ENCODE measurements at regions not wholly inside any gene's neighbourhood (a gene's known extent, or its start where the extent isn't known, plus 50 kb on each side); places are given as distances from the start of the nearest gene placed in this dataset.
A peak's percentile ranks its signal among the peaks of the same experiment; 100 is the strongest.
"Not testable (repeated sequence)": the region's sequence is repeated elsewhere in the genome, so short reads cannot be mapped to it uniquely, and the experiment has no call there.

DNA sequence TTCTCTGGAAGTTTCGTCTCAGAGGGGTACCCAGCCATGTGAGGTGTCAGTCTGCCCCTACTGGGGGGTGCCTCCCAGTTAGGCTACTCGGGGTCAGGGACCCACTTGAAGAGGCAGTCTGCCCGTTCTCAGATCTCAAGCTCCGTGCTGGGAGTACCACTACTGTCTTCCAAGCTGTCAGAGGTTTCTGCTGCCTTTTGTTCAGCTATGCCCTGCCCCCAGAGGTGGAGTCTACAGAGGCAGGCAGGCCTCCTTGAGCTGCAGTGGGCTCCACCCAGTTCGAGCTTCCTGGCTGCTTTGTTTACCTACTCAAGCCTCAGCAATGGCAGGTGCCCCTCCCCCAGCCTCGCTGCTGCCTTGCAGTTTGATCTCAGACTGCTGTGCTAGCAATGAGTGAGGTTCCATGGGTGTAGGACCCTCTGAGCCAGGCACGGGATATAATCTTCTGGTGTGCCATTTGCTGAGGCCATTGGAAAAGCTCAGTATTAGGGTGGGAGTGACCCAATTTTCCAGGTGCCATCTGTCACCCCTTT, 71.0 kb upstream of the SH3GLB1 start:
- DNase-seq = not testable (repeated sequence)

DNA sequence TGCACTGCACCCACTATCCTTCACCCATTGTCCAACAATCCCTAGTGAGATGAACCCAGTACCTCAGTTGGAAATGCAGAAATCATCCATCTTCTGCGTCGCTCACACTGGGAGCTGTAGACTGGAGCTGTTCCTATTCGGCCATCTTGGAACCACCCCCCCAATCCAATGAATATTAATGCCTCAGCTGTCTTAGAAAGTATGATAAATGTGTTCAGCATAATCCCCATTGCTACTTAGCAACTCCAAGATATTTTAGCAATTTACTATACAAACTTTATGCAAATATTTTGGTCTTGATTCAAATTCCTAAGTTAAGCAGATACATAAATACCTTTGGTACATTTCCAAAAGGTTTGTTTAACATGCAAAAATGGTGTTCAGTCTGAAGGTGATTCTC, 70.5 kb upstream of the SH3GLB1 start:
- DNase-seq = no peak

DNA sequence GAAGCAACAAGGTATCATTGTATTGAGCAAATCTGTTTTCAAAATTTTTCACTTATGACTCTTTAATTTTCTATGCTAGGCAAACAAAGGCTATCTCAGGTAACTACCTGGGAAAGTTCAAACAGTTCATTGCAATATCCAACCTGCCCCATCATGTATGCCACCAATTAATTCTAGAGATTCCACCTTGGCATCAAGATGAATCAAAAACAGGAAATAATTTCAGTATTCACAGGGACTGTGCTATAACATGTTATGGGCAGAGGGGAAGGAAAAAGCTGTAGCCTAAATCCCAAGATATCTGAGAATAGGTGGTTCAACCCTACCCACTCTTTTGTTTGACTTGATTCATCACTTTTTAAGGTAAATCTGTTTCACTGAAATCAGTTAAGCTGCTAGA, 67.5 kb upstream of the SH3GLB1 start:
- no peak for DNase-seq

DNA sequence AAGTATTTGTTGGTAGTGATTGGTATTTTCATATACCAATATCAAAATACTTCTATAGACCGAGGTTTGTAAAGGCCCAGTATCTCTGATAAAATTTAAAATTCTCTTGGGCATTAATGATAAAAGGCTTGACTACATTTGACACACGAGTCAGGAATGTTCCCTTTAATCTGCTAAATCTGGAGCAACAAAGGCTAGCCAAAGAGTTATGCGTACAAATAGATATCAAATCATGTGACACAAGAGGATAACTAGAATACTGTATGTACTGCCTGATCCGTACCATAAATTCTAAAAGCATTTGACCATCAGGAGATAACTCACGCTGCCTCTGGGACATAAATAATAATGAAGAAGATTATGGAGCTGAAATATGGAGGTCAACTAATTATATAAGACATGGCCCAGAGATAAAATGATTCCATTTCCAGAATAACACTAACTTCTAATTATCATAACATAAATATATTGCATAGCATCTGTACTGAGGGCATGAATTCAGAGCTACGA, 64.2 kb upstream of the SH3GLB1 start:
- DNase-seq = no peak

DNA sequence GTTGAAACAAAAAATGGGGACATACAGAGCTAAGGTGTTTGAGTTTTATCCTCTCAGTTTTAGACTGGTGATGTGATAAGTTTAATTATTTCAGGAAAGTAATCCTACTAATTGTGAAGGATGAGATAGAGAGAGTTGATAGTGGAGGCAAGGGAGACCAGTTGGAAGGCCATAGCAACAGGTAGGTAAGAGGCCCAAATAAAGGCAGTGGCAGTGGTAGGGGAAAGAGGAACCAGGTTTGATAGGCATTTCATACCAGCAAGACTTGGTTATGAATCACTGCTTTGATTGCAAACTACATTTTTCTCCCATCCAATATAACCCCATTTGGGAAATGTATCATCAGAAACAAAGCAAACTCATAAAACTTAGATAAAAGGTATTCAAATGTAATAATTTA, 63.1 kb upstream of the SH3GLB1 start:
- DNase-seq = no peak

DNA sequence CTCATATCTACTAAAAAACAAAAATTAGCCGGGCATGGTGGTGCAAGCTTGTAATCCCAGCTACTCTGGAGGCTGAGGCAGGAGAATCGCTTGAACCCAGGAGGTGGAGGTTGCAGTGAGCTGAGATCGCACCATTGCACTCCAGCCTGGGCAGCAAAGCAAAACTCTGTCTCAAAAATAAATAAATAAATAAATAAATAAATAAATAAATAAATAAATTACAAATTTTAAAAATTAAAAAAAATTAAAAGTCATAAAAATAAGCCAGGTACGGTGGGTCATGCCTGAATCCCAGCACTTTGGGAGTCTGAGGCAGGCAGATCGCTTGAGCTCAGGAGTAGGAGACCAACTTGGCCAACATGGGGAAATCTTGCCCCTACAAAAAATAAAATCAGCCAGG, 59.7 kb upstream of the SH3GLB1 start:
- DNase-seq = not testable (repeated sequence)

DNA sequence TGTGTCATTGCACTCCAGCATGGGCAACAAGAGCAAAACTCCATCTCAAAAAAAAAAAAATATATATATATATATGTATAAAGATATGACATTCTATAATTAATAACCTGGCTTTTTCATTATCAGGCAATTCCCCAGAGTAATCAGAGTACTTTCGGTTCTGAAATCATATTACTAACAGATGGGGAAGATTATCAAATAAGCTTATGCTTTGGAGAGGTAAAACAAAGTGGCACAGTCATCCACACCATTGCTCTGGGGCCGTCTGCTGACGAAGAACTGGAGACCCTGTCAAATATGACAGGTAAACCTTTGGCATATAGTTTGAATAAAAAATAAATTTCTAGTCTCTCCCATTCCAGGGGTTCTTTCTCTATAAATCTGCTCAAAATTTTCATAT, 58.5 kb upstream of the SH3GLB1 start:
- no peak for DNase-seq

DNA sequence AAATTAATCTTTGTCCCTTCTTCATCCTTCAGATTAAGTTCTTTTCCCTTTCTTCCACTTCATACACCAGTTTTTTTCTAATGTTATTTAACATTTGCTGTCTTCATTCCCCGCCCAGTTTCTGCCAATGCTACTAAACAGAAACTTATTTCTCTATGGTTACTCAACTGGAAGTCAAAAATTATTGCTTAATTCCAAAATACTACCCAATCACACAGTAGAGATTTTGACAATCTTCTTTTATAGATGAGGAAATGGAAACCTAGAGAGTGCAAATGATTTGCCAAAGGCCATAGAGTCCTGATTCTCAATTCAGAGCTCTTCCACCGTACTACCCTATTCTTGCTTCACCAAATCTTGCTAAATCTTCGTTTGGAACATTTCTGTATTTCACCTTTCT, 58.1 kb upstream of the SH3GLB1 start:
- DNase-seq = no peak

DNA sequence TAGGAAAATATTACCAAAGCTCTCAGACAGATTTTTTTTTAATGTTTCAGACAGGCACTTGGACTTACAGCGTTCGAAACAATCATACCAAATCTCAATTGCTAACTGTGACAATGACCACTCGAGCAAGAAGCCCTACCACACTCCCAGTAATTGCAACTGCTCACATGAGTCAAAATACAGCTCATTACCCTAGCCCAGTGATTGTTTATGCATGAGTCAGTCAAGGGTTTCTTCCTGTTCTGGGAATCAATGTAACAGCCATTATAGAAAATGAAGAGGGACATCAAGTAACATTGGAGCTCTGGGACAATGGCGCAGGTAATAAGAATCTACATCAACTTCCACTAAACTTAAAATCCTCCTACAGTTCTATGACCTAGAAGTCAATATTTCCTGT, 56.1 kb upstream of the SH3GLB1 start:
- DNase-seq = peak; percentile 63

DNA sequence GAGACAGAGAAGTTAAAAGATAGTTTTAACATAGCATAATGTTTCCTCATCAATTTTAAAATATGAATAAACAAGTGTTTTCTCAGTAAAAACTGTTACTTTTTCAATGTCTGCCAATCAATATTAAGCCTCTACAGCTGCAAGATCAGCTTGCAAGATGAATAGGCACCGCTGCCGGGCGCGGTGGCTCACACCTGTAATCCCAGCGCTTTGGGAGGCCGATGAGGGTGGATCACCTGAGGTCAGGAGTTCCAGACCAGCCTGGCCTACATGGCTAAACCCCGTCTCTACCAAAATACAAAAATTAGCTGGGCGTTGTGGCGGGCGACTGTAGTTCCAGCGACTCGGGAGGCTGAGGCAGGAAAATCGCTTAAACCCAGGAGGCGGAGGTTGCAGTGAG, 54.8 kb upstream of the SH3GLB1 start:
- no peak for DNase-seq

DNA sequence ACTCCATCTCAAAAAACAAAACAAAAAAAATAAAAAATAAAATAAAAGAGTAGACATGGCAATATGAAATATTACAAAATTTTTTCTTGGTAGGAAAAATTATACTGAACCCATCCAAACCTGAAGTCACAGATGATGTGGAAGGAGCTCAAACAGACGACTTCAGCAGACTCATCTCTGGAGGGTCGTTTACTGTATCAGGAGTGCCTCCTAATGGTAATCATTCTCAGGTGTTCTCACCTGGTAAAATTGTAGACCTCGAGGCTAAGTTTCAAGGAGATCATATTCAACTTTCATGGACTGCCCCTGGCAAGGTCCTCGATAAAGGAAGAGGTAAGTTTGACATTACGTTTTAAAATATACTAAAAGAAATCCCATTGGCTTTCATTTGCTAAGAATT, 54.3 kb upstream of the SH3GLB1 start:
- DNase-seq = peak; percentile 8

Measured in DMS53 (cell line).